ENCODE measurements at regions not wholly inside any gene's neighbourhood (a gene's known extent, or its start where the extent isn't known, plus 50 kb on each side); places are given as distances from the start of the nearest gene placed in this dataset.

DNA sequence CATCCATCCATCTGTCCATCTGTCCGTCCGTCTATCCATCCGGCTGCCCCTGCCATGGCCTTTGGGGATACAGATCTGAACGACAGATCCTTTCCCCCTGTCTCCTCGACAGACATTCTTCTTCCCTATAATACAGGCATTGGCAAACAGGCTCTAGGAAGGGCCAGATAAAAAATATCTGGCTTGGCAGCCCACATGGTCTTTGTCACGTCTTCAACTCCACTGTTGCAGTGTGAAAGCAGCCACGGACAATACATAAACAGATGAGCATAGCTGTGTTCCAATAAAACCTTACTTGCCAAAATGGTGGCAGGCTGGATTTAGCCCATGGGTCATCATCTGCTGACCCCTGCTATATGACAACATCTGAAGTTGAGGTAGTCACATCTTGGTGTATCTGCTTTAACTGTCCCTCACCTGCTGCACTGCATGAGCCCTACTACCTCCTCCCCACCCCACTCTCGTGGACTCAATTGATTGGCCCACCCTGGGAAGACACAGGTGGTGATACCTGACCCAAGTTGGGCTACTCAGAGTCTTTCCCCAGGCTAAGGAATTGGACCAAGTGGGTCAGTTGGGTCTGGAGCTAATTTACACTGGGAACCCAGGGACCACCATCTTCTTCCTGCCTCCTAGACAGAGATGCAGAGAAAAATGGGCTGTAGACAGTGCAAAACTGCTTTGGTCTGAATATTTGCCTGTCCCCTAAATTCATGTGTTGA lies 128.4 kb upstream of the SMAD3 start:
- Histone ChIP-seq H3K9me1 (ENCODE audit: insufficient read depth, low read length) (peaks cover 13% of the 10 kb centered on the region), H4K5ac (ENCODE audit: low read depth, low read length) (peak overlapping the region; percentile 26), H3K79me1 (ENCODE audit: low read depth in 1 of 2, low read length in 2 of 2) (peaks cover 0 to 7% of the 10 kb centered on the region in 2 experiments; a peak in 1 of 4 replicates), H2BK120ac (ENCODE audit: low read depth, low read length) (peak overlapping the region; percentile 78), H3K27me3 (ENCODE audit: control insufficient read depth, insufficient read depth, low read length) (no peaks in the 10 kb centered on the region), H3K56ac (ENCODE audit: extremely low read depth, insufficient read depth, low read length) (peak overlapping the region; percentile 26; the same call in 1 of the 2 replicates), H4K8ac (ENCODE audit: low read depth in 2 of 2, low read length in 2 of 2) (peak overlapping the region; percentile 52 to 72), H4K20me1 (ENCODE audit: insufficient read depth, low read length) (peaks cover 5% of the 10 kb centered on the region), H3K9ac (ENCODE audit: low read depth, low read length) (peak overlapping the region; percentile 48), H3K4me3 (ENCODE audit: insufficient read depth, low read depth, low read length) (peak overlapping the region; percentile 39), H3K14ac (replicated peaks; ENCODE audit: low read depth, low read length) (peak overlapping the region; percentile 64), H2AFZ (replicated peaks; ENCODE audit: low read length, poor library complexity) (peak overlapping the region; percentile 85), H4K91ac (ENCODE audit: insufficient read depth, low read depth, low read length) (peak overlapping the region; percentile 49; the same call in 1 of the 2 replicates), H3K4me2 (ENCODE audit: low read depth, low read length) (peak overlapping the region; percentile 87), H3K23ac (ENCODE audit: low read depth, low read length) (peak overlapping the region; percentile 81; the same call in 1 of the 2 replicates), H3K4ac (ENCODE audit: low read depth, low read length) (peak overlapping the region; percentile 79), H2BK15ac (ENCODE audit: low read depth, low read length) (peak overlapping the region; percentile 69; the same call in 2 of the 3 replicates), H2AK9ac (replicated peaks; ENCODE audit: low read depth, low read length, poor library complexity) (peak overlapping the region; percentile 51), H2AK5ac (ENCODE audit: low read depth, low read length) (peak overlapping the region; percentile 54; the same call in 1 of the 2 replicates), H3K4me1 (ENCODE audit: control insufficient read depth, insufficient read depth, low read length) (peaks cover 20% of the 10 kb centered on the region), H3K36me3 (ENCODE audit: control insufficient read depth, insufficient read depth, low read length) (no peaks in the 10 kb centered on the region), H3K27ac (ENCODE audit: insufficient read depth, low read length) (peak overlapping the region; percentile 56), H3K18ac (ENCODE audit: low read depth, low read length) (peak overlapping the region; percentile 35), H2BK20ac (ENCODE audit: low read depth, low read length) (peak overlapping the region; percentile 71), H3K9me3 (ENCODE audit: control insufficient read depth, insufficient read depth, low read length) (peaks cover 2% of the 10 kb centered on the region; the same call in 1 of the 2 replicates), H2BK5ac (ENCODE audit: low read depth, low read length, poor library complexity, severe bottlenecking) (no peak overlapping the region)
- no peak for TF ChIP-seq NFE2L2 (IDR thresholded peaks at IDR 0.05; ENCODE audit: low read depth, low read length)
- no peak for TF ChIP-seq FOS (IDR thresholded peaks at IDR 0.05; ENCODE audit: low read depth, low read length)
- TF ChIP-seq MXI1 (IDR thresholded peaks at IDR 0.05; ENCODE audit: borderline replicate concordance, low read depth, low read length): no peak
- TF ChIP-seq, protein P1, sequence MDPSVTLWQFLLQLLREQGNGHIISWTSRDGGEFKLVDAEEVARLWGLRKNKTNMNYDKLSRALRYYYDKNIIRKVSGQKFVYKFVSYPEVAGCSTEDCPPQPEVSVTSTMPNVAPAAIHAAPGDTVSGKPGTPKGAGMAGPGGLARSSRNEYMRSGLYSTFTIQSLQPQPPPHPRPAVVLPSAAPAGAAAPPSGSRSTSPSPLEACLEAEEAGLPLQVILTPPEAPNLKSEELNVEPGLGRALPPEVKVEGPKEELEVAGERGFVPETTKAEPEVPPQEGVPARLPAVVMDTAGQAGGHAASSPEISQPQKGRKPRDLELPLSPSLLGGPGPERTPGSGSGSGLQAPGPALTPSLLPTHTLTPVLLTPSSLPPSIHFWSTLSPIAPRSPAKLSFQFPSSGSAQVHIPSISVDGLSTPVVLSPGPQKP (IDR thresholded peaks at IDR 0.05; ENCODE audit: borderline replicate concordance, low read depth, low read length): no peak
- in situ Hi-C loops (cut with MboI; ENCODE audit: low sequenced_read_pairs) (no loop called here), dilution Hi-C loops (cut with HindIII; ENCODE audit: low sequenced_read_pairs, unreplicated experiment) (no loop called here), intact Hi-C loops (cut with micrococcal nuclease) (no loop called here)
- ChIA-PET POLR2A (ENCODE audit: unreplicated experiment) (interaction anchor here (0.5 kb wide), 1 partner anchor 606 kb away, joined by 3 read pairs; the partner anchor contains the start of gene MAP2K5), CTCF (no interaction called here)
- no peak for DNase-seq
- BruUV-seq (replicated peaks): no TSS peak
- WGBS, 2 experiments (ENCODE audit: extremely low coverage in 2 of 2, insufficient read length in 1 of 2): 25% methylated on average over 4 of the region's 8 CpGs; no CpG with 5 or more reads in 1 of the 2 experiments
- ATAC-seq (ENCODE audit: low read depth): no peak
